ENCODE measurements at regions not wholly inside any gene's neighbourhood (a gene's known extent, or its start where the extent isn't known, plus 50 kb on each side); places are given as distances from the start of the nearest gene placed in this dataset.

GRCh38 chr11:11710556-11710955 is 88.8 kb upstream of the GALNT18 start:
- TF ChIP-seq RCOR1 (IDR thresholded peaks at IDR 0.05; ENCODE audit: low read length) (no peak), CTCF (IDR thresholded peaks at IDR 0.05) (no peak)

Measured in SK-N-SH (cell line).